K562 (cell line): ENCODE measurements at regions not wholly inside any gene's neighbourhood (a gene's known extent, or its start where the extent isn't known, plus 50 kb on each side); places are given as distances from the start of the nearest gene placed in this dataset.

ENCODE experiments used
- ARNT ChIP-seq, 2 experiments: fragments of 450-650 bp; IDR thresholded peaks; 2 replicates each; pipeline ENCODE4 v1.6.1; 2016; ENCODE audit warnings: mild to moderate bottlenecking in 1 of 2
- BRCA1 ChIP-seq, 2 experiments: fragments of 450-650 bp in 1 of 2; sonication (generic) in 1 of 2; formaldehyde crosslinking in 1 of 2; IDR thresholded peaks; 2 replicates each; pipeline versions ENCODE4 v1.5.0 to v1.6.1; 2017 to 2020; ENCODE audit warnings: mild to moderate bottlenecking in 1 of 2, missing genetic modification reagents in 1 of 2
- ETS2 ChIP-seq: IDR thresholded peaks from 2 replicates; pipeline ENCODE4 v1.6.1; 2016; ENCODE audit warnings: borderline replicate concordance, missing genetic modification characterization, mild to moderate bottlenecking, moderate library complexity, missing compliant biosample characterization; ENCODE audit not compliant: poor library complexity, severe bottlenecking
- GATAD2B ChIP-seq: fragments of 450-650 bp; IDR thresholded peaks from 2 replicates; pipeline ENCODE4 v1.6.1; 2017; ENCODE audit warnings: mild to moderate bottlenecking, borderline replicate concordance
- HNRNPK ChIP-seq: fragments of 200-400 bp; formaldehyde crosslinking; IDR thresholded peaks from one replicate; pipeline ENCODE4 v1.6.1; 2018; ENCODE audit warnings: mild to moderate bottlenecking, low read depth, low read length; ENCODE audit not compliant: poor library complexity, severe bottlenecking
- KAT8 ChIP-seq: fragments of 450-650 bp; IDR thresholded peaks from 2 replicates; pipeline ENCODE4 v1.6.1; 2016; ENCODE audit warnings: low read depth, mild to moderate bottlenecking
- KDM4B ChIP-seq, 2 experiments: fragments of 450-650 bp in 1 of 2; sonication (generic) in 1 of 2; IDR thresholded peaks; 2 replicates each; pipeline ENCODE4 v1.6.1; 2016 to 2017; ENCODE audit warnings: borderline replicate concordance in 2 of 2, antibody characterized with exemption in 1 of 2, low read depth in 1 of 2, mild to moderate bottlenecking in 1 of 2
- KLF10 ChIP-seq: fragments of 250-450 bp; sonication (Bioruptor Pico); IDR thresholded peaks from 2 replicates; pipeline ENCODE4 v1.6.1; 2021; ENCODE audit warnings: matching md5 sums
- LEF1 ChIP-seq: fragments of 450-650 bp; IDR thresholded peaks from 2 replicates; pipeline ENCODE4 v1.6.1; 2016; ENCODE audit warnings: mild to moderate bottlenecking
- MTA2 ChIP-seq: fragments of 450-650 bp; IDR thresholded peaks from 2 replicates; pipeline ENCODE4 v1.6.1; 2016; ENCODE audit warnings: low read depth
- NFYB ChIP-seq: IDR thresholded peaks from 2 replicates; pipeline ENCODE4 v1.6.1; 2011; ENCODE audit warnings: mild to moderate bottlenecking, moderate library complexity; ENCODE audit not compliant: insufficient read length; ENCODE audit errors: extremely low read depth
- POLR2AphosphoS2 ChIP-seq: IDR thresholded peaks from 2 replicates; pipeline ENCODE4 v1.6.1; 2012; ENCODE audit warnings: low read length, improper control_type of control experiment
- POLR3G ChIP-seq: IDR thresholded peaks from 2 replicates; pipeline ENCODE4 v1.6.1; 2011; ENCODE audit not compliant: insufficient read length, insufficient replicate concordance; ENCODE audit errors: extremely low read depth
- SMAD2 ChIP-seq: fragments of 150-350 bp; IDR thresholded peaks from 2 replicates; pipeline ENCODE4 v1.6.1; 2014; ENCODE audit warnings: low read depth, mild to moderate bottlenecking, low read length
- TAF9B ChIP-seq: fragments of 450-650 bp; IDR thresholded peaks from 2 replicates; pipeline ENCODE4 v1.6.1; 2018; ENCODE audit warnings: mild to moderate bottlenecking; ENCODE audit not compliant: partially characterized antibody
- TAL1 ChIP-seq: fragments of 450-650 bp; IDR thresholded peaks from 2 replicates; pipeline ENCODE4 v1.6.1; 2016; ENCODE audit warnings: mild to moderate bottlenecking
- ZNF224 ChIP-seq: sonication (generic); formaldehyde crosslinking; IDR thresholded peaks from 2 replicates; pipeline ENCODE4 v1.8.0; 2022; ENCODE audit warnings: mild to moderate bottlenecking, missing genetic modification reagents
- ZNF668 ChIP-seq: fragments of 250-450 bp; sonication (Bioruptor Pico); IDR thresholded peaks from 2 replicates; pipeline ENCODE4 v1.8.0; 2022; ENCODE audit warnings: mild to moderate bottlenecking, inconsistent platforms
- TF ChIP-seq, protein P1 (sequence below): fragments of 450-650 bp; conservative IDR thresholded peaks from 2 replicates; pipeline ENCODE4 v1.6.1; 2016; ENCODE audit warnings: missing genetic modification characterization, low read depth, mild to moderate bottlenecking, control low read depth, missing compliant biosample characterization
- TF ChIP-seq, protein P2 (sequence below): fragments of 250-450 bp; sonication (Bioruptor Pico); IDR thresholded peaks from 2 replicates; pipeline ENCODE4 v1.5.0; 2021; ENCODE audit warnings: mild to moderate bottlenecking, borderline replicate concordance
- TF ChIP-seq, protein P3 (sequence below): fragments of 450-650 bp; IDR thresholded peaks from 2 replicates; pipeline ENCODE4 v1.6.1; 2016

DNA sequence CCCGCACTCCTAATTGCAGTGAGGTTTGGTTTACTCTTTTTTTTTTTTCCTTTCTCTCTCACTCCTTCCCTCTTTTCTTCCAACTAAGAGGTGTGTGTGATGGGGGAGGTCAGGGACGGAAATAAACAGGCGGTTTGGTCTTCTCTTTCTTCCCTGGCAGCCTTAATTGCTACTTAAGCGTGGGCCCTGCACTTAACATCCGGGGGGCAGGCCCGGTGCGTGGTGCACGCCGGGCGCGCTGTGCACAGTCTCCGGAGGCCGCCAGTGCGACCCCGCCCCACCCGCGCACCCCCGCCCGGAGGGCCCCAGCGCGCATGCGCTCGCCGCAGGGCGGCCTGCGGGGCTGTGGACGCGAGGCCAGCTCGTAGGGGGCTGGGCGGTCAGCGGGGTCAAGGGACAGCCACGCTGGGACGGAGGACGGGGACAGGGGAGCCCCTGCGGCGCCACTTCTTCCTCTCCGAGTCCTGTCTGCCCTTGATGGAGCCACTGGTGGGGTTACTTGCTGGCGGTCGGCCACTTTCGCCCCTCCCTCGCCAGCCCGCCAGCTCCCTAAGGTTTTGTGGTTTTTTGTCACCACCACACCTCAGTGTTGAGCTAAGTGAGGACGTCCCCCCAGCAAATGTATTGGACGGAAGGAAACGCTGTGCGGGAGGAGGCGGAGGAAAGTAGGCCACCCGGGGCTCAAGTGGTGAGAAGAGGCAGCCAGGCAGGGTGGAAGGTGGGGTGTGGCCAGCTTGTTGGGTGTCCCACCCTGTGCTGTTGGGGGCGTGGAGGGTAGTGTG, 120.9 kb downstream of the MRM1 start (continued):
- TF ChIP-seq HNRNPK (no peak), GATAD2B (peak; percentile 24; the same call in 1 of the 2 replicates), SMAD2 (no peak), BRCA1 (IDR thresholded peaks at IDR 0.05) (no peak), BRCA1 (CRISPR knock-in tag; IDR thresholded peaks at IDR 0.05) (no peak), ARNT (IDR thresholded peaks at IDR 0.05) (0 out of 4 replicates have a peak, but pooled peaks of 1 of the 2 experiments have one; percentile 26), ETS2 (tag) (no peak), NFYB (no peak), KAT8 (no peak), KDM4B (IDR thresholded peaks at IDR 0.05; ENCODE audit: borderline replicate concordance in 2 of 2, low read depth in 1 of 2) (no peak), ZNF668 (CRISPR knock-in tag) (no peak), KLF10 (CRISPR knock-in tag) (no peak), TAL1 (no peak), POLR2AphosphoS2 (no peak), ZNF224 (CRISPR knock-in tag) (no peak), MTA2 (no peak), TAF9B (no peak), LEF1 (peak; percentile 46), POLR3G (no peak)
- TF ChIP-seq, protein P1, sequence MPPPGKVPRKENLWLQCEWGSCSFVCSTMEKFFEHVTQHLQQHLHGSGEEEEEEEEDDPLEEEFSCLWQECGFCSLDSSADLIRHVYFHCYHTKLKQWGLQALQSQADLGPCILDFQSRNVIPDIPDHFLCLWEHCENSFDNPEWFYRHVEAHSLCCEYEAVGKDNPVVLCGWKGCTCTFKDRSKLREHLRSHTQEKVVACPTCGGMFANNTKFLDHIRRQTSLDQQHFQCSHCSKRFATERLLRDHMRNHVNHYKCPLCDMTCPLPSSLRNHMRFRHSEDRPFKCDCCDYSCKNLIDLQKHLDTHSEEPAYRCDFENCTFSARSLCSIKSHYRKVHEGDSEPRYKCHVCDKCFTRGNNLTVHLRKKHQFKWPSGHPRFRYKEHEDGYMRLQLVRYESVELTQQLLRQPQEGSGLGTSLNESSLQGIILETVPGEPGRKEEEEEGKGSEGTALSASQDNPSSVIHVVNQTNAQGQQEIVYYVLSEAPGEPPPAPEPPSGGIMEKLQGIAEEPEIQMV (tag), result no peak
- TF ChIP-seq, protein P2, sequence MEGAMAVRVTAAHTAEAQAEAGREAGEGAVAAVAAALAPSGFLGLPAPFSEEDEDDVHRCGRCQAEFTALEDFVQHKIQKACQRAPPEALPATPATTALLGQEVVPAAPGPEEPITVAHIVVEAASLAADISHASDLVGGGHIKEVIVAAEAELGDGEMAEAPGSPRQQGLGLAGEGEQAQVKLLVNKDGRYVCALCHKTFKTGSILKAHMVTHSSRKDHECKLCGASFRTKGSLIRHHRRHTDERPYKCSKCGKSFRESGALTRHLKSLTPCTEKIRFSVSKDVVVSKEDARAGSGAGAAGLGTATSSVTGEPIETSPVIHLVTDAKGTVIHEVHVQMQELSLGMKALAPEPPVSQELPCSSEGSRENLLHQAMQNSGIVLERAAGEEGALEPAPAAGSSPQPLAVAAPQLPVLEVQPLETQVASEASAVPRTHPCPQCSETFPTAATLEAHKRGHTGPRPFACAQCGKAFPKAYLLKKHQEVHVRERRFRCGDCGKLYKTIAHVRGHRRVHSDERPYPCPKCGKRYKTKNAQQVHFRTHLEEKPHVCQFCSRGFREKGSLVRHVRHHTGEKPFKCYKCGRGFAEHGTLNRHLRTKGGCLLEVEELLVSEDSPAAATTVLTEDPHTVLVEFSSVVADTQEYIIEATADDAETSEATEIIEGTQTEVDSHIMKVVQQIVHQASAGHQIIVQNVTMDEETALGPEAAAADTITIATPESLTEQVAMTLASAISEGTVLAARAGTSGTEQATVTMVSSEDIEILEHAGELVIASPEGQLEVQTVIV (CRISPR knock-in tag), result no peak
- TF ChIP-seq, protein P3, sequence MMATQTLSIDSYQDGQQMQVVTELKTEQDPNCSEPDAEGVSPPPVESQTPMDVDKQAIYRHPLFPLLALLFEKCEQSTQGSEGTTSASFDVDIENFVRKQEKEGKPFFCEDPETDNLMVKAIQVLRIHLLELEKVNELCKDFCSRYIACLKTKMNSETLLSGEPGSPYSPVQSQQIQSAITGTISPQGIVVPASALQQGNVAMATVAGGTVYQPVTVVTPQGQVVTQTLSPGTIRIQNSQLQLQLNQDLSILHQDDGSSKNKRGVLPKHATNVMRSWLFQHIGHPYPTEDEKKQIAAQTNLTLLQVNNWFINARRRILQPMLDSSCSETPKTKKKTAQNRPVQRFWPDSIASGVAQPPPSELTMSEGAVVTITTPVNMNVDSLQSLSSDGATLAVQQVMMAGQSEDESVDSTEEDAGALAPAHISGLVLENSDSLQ, result 0 out of 2 replicates have a peak, but pooled peaks have one; percentile 3
